ENCODE measurements at regions not wholly inside any gene's neighbourhood (a gene's known extent, or its start where the extent isn't known, plus 50 kb on each side); places are given as distances from the start of the nearest gene placed in this dataset.

- WGBS (ENCODE audit: low lambda C conversion rate) = 87% methylated on average over 14 of the region's 14 CpGs
Measured at GRCh38 chr16:85252014-85252413, 139.7 kb upstream of the CIBAR2 start.

More at GRCh38 chr16:85252014-85252413, 139.7 kb upstream of the CIBAR2 start:
- TF ChIP-seq RAD21 (IDR thresholded peaks at IDR 0.05; ENCODE audit: low read length) (no peak), JUND (IDR thresholded peaks at IDR 0.05) (no peak), MXI1 (IDR thresholded peaks at IDR 0.05; ENCODE audit: low read depth, low read length) (peak; percentile 71; the same call in 1 of the 2 replicates), RCOR1 (IDR thresholded peaks at IDR 0.05; ENCODE audit: low read length) (peak; percentile 74; the same call in 1 of the 2 replicates), CHD2 (IDR thresholded peaks at IDR 0.05; ENCODE audit: low read length, partially characterized antibody) (no peak), GATA2 (CRISPR knock-in tag; IDR thresholded peaks at IDR 0.05) (peak; percentile 90), NRF1 (IDR thresholded peaks at IDR 0.05; ENCODE audit: low read depth, low read length) (no peak), PBX3 (IDR thresholded peaks at IDR 0.05) (no peak), TAF1 (IDR thresholded peaks at IDR 0.05; ENCODE audit: borderline replicate concordance, low read depth, low read length) (no peak), SMC3 (IDR thresholded peaks at IDR 0.05; ENCODE audit: low read depth, low read length) (no peak), RXRA (IDR thresholded peaks at IDR 0.05; ENCODE audit: borderline replicate concordance, low read depth) (no peak), REST (IDR thresholded peaks at IDR 0.05; ENCODE audit: low read depth, low read length) (no peak), EZH2phosphoT487 (IDR thresholded peaks at IDR 0.05; ENCODE audit: borderline replicate concordance, low read depth) (no peak), ELF1 (IDR thresholded peaks at IDR 0.05) (no peak), FOXJ3 (CRISPR knock-in tag; IDR thresholded peaks at IDR 0.05) (no peak), EP300 (IDR thresholded peaks at IDR 0.05; ENCODE audit: borderline replicate concordance in 1 of 2, low read depth in 1 of 2, low read length in 1 of 2) (peak in 1 of 2 experiments; percentile 57; a peak in 2 of 4 replicates), TEAD4 (IDR thresholded peaks at IDR 0.05; ENCODE audit: borderline replicate concordance, insufficient read depth) (no peak), FOSL2 (IDR thresholded peaks at IDR 0.05; ENCODE audit: borderline replicate concordance, low read depth) (no peak), GABPA (IDR thresholded peaks at IDR 0.05; ENCODE audit: low read depth) (no peak)
- Histone ChIP-seq H3K79me2 (ENCODE audit: insufficient read depth) (no peaks in the 10 kb centered on the region; the same call in 1 of the 2 replicates), H3K27ac (ENCODE audit: low read depth in 2 of 2, low read length in 1 of 2) (peak overlapping the region in 1 of 2 experiments; percentile 44; a peak in 1 of 4 replicates), H3K9ac (no peak overlapping the region), H3K4me2 (no peak overlapping the region), H3K9me2 (no peaks in the 10 kb centered on the region), H3F3A (replicated peaks; ENCODE audit: insufficient read depth) (peaks cover 9% of the 10 kb centered on the region), H3K9me3 (no peaks in the 10 kb centered on the region), H2AFZ (ENCODE audit: low read depth) (no peak overlapping the region), H4K20me1 (ENCODE audit: insufficient read depth) (peaks cover 13% of the 10 kb centered on the region), H3K27me3 (ENCODE audit: insufficient read depth) (no peaks in the 10 kb centered on the region), H3K4me1 (ENCODE audit: control insufficient read depth in 1 of 2, insufficient read depth in 2 of 2, low read depth in 1 of 2, low read length in 1 of 2) (peaks cover 0 to 63% of the 10 kb centered on the region in 2 experiments; a peak in 1 of 4 replicates), H3K4me3 (ENCODE audit: low read depth in 2 of 2, low read length in 1 of 2) (no peak overlapping the region), H3K36me3 (replicated peaks in 1 of 2; ENCODE audit: control insufficient read depth in 1 of 2, insufficient read depth in 2 of 2, low read length in 1 of 2) (no peaks in the 10 kb centered on the region)
- peak; percentile 85 for DNase-seq
- CTCF ChIA-PET = interaction anchor here (0.6 to 11.7 kb wide), 35 partner anchors 12 to 364 kb away, joined by 3 to 180 read pairs (median 6); no protein-coding TSS in a partner anchor
- POLR2A ChIA-PET = no interaction called here
